T-helper 17 cell (primary cell): ENCODE measurements at regions not wholly inside any gene's neighbourhood (a gene's known extent, or its start where the extent isn't known, plus 50 kb on each side); places are given as distances from the start of the nearest gene placed in this dataset.

Source experiments
- ATAC-seq: fragments of 150-1000 bp; cut with Tn5 transposase; 2 replicates; pipeline ENCODE4 v1.10.0; 2021; ENCODE audit warnings: mild to moderate bottlenecking, moderate library complexity
- DNase-seq, 3 donors: peaks; one replicate each; pipeline versions ENCODE4 v3.0.0 to v3.0.0-alpha.2; 2020 to 2021
- H3K9me3 ChIP-seq: one replicate; pipeline ENCODE4 v1.7.0; 2013; ENCODE audit warnings: low read length, mild to moderate bottlenecking; ENCODE audit not compliant: control insufficient read depth, poor library complexity, severe bottlenecking
- H3K27ac Mint-ChIP-seq: one replicate; pipeline ENCODE4 v1.8.0; 2022; ENCODE audit warnings: mild to moderate bottlenecking, moderate library complexity, mixed read lengths
- H3K27me3 Mint-ChIP-seq: one replicate; pipeline ENCODE4 v1.8.0; 2022; ENCODE audit warnings: mixed read lengths
- H3K36me3 Mint-ChIP-seq: one replicate; pipeline ENCODE4 v1.8.0; 2022; ENCODE audit warnings: low read depth, mixed read lengths
- H3K4me1 Mint-ChIP-seq: one replicate; pipeline ENCODE4 v1.8.0; 2022; ENCODE audit warnings: mild to moderate bottlenecking, mixed read lengths
- H3K4me3 Mint-ChIP-seq: one replicate; pipeline ENCODE4 v1.8.0; 2022; ENCODE audit warnings: mild to moderate bottlenecking, moderate library complexity, mixed read lengths

DNA sequence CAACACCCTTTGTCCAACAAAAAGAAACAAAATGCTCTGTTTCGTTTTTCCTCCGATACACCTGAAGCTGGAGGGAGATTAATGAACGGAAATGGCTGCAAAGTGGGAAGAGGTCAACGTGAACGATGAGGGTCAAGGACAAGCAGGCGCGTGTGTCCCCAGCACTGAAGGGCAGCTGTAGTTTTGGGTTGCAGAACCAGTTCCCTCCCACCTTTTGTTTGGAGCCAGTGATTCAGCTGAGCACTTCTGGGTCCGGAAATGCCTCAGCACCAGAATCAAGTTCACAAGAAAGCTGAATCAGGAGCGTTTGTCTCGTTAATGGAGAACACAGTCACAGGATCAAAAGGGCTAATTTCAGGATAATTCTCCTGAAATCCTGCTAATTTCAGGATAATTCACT, 51.1 kb upstream of the PWP1 start:
- H3K9me3 ChIP-seq: no peaks in the 10 kb centered on the region
- no peak for DNase-seq
- no peaks in the 10 kb centered on the region for H3K27me3 Mint-ChIP-seq
- no peak overlapping the region for H3K27ac Mint-ChIP-seq
- H3K4me1 Mint-ChIP-seq: peaks cover 3% of the 10 kb centered on the region
- H3K4me3 Mint-ChIP-seq: no peak overlapping the region
- ATAC-seq: no peak
- peaks cover 10% of the 10 kb centered on the region for H3K36me3 Mint-ChIP-seq

DNA sequence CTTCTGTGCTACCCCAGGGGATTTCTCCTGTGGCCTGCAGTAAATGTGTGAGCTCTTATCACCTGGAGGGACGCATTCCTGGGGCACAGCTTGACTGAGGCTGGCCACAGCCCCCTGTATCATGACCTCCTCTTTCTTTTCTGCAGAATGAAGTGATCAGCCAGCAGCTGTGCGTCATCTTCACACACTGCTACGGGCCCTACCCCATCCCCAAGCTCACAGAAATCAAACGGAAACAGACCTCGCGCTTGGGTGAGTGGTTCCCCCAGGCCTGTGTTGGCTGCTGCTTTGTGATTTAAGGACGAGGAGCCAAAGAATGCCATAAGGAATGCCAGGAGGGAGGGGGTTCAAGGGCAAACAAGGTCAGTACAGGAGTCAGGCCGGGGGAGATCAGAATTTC, 50.5 kb upstream of the PWP1 start:
- H3K27ac Mint-ChIP-seq: no peak overlapping the region
- ATAC-seq (no peak), DNase-seq (no peak)
- H3K27me3 Mint-ChIP-seq: no peaks in the 10 kb centered on the region
- H3K4me3 Mint-ChIP-seq: no peak overlapping the region
- H3K9me3 ChIP-seq: no peaks in the 10 kb centered on the region
- H3K36me3 Mint-ChIP-seq: peaks cover 10% of the 10 kb centered on the region
- peaks cover 3% of the 10 kb centered on the region for H3K4me1 Mint-ChIP-seq
